ENCODE measurements at regions not wholly inside any gene's neighbourhood (a gene's known extent, or its start where the extent isn't known, plus 50 kb on each side); places are given as distances from the start of the nearest gene placed in this dataset.

DNA sequence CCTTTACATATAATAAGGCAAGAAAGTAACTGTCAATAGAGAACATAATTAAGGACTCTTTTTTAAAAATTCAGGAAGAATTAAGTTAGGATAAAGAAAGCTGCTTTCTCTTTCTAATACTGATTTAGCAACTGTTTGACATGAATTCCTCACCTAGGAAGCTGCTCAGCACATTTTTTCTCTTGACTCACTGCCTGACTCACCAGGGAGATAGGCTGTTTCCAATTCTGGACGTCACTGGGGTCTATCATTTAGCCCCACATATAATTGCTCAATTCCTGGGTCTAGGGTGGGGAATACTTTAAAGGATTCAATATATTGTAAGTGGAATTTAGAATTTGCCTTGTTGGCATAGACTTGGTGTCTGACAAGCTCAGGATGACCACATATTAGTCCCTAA, 50.8 kb upstream of the UGP2 start:
- H3K4me3 ChIP-seq (ENCODE audit: low read depth, low read length), result no peak overlapping the region
- TF ChIP-seq, protein P1, sequence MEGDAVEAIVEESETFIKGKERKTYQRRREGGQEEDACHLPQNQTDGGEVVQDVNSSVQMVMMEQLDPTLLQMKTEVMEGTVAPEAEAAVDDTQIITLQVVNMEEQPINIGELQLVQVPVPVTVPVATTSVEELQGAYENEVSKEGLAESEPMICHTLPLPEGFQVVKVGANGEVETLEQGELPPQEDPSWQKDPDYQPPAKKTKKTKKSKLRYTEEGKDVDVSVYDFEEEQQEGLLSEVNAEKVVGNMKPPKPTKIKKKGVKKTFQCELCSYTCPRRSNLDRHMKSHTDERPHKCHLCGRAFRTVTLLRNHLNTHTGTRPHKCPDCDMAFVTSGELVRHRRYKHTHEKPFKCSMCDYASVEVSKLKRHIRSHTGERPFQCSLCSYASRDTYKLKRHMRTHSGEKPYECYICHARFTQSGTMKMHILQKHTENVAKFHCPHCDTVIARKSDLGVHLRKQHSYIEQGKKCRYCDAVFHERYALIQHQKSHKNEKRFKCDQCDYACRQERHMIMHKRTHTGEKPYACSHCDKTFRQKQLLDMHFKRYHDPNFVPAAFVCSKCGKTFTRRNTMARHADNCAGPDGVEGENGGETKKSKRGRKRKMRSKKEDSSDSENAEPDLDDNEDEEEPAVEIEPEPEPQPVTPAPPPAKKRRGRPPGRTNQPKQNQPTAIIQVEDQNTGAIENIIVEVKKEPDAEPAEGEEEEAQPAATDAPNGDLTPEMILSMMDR (IDR thresholded peaks at IDR 0.05; ENCODE audit: low read depth, low read length), result no peak

DNA sequence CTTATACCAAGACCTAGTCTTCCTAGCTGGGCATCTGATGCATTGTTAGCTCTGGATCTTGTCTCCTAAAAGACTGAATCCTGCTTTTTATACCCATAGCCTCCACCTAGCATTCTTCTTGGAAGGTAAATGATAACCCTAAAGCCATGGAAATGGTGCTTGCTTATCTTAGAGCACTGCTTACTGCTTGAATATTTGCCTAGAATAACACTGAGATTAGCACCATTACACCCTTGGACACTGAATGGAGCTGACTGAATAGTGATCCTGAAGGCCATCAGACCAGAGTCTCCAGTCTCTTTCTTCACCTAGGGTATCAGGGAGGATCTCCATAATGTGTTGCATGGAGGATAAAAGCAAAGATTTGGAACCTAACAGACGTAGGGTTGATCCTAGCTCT, 50.3 kb upstream of the UGP2 start:
- H3K4me3 ChIP-seq (ENCODE audit: low read depth, low read length), result no peak overlapping the region
- TF ChIP-seq, protein P1 (IDR thresholded peaks at IDR 0.05; ENCODE audit: low read depth, low read length), result no peak
